ENCODE measurements at regions not wholly inside any gene's neighbourhood (a gene's known extent, or its start where the extent isn't known, plus 50 kb on each side); places are given as distances from the start of the nearest gene placed in this dataset.

GRCh38 chr10:69742928-69743602 is 58.6 kb upstream of the COL13A1 start:
- intact Hi-C loops (cut with DNase I; ENCODE audit: low total_unique reads): no loop called here
- no peak for TF ChIP-seq CTCF (IDR thresholded peaks at IDR 0.05)
- TF ChIP-seq POLR2A (IDR thresholded peaks at IDR 0.05): no peak
- DNase-seq (ENCODE audit: low spot score in 2 of 2): no peak
- WGBS, 2 donors: 68 to 72% methylated on average over 6 of the region's 6 CpGs
- H3K4me3 ChIP-seq (ENCODE audit: low read depth, poor library complexity, severe bottlenecking): no peak overlapping the region

GRCh38 chr10:69744971-69745370 is 56.7 kb upstream of the COL13A1 start:
- TF ChIP-seq POLR2A (IDR thresholded peaks at IDR 0.05) (no peak), CTCF (IDR thresholded peaks at IDR 0.05) (no peak)
- intact Hi-C loops (cut with DNase I; ENCODE audit: low total_unique reads): no loop called here
- no peak overlapping the region for H3K4me3 ChIP-seq (ENCODE audit: low read depth, poor library complexity, severe bottlenecking)
- DNase-seq (ENCODE audit: low spot score in 2 of 2): no peak
- 57 to 62% methylated on average over 4 of the region's 4 CpGs for WGBS, 2 donors

GRCh38 chr10:69745698-69746097 is 56.0 kb upstream of the COL13A1 start:
- no peak for DNase-seq (ENCODE audit: low spot score in 2 of 2)
- WGBS, 2 donors: 85% methylated on average over 2 of the region's 2 CpGs
- intact Hi-C loops (cut with DNase I; ENCODE audit: low total_unique reads): no loop called here
- no peak overlapping the region for H3K4me3 ChIP-seq (ENCODE audit: low read depth, poor library complexity, severe bottlenecking)
- TF ChIP-seq POLR2A (IDR thresholded peaks at IDR 0.05): no peak
- no peak for TF ChIP-seq CTCF (IDR thresholded peaks at IDR 0.05)

GRCh38 chr10:69747179-69747578 is 54.5 kb upstream of the COL13A1 start:
- TF ChIP-seq POLR2A (IDR thresholded peaks at IDR 0.05) (no peak), CTCF (IDR thresholded peaks at IDR 0.05) (no peak)
- DNase-seq (ENCODE audit: low spot score in 2 of 2): no peak
- intact Hi-C loops (cut with DNase I; ENCODE audit: low total_unique reads): no loop called here
- H3K4me3 ChIP-seq (ENCODE audit: low read depth, poor library complexity, severe bottlenecking): no peak overlapping the region
- 82 to 86% methylated on average over 5 of the region's 5 CpGs for WGBS, 2 donors

GRCh38 chr10:69748621-69749020 is 53.1 kb upstream of the COL13A1 start:
- no peak overlapping the region for H3K4me3 ChIP-seq (ENCODE audit: low read depth, poor library complexity, severe bottlenecking)
- no peak for DNase-seq (ENCODE audit: low spot score in 2 of 2)
- WGBS, 2 donors: 0 to 18% methylated on average over 1 of the region's 1 CpG
- intact Hi-C loops (cut with DNase I; ENCODE audit: low total_unique reads): no loop called here
- TF ChIP-seq POLR2A (IDR thresholded peaks at IDR 0.05) (no peak), CTCF (IDR thresholded peaks at IDR 0.05) (no peak)

Data from lower leg skin (tissue), 4 donors.